Hepatic stellate cell (primary cell): ENCODE measurements at regions not wholly inside any gene's neighbourhood (a gene's known extent, or its start where the extent isn't known, plus 50 kb on each side); places are given as distances from the start of the nearest gene placed in this dataset.

ENCODE experiments used
- DNase-seq: peaks from one replicate; pipeline ENCODE4 v3.0.0; 2011; ENCODE audit warnings: low spot score

DNA sequence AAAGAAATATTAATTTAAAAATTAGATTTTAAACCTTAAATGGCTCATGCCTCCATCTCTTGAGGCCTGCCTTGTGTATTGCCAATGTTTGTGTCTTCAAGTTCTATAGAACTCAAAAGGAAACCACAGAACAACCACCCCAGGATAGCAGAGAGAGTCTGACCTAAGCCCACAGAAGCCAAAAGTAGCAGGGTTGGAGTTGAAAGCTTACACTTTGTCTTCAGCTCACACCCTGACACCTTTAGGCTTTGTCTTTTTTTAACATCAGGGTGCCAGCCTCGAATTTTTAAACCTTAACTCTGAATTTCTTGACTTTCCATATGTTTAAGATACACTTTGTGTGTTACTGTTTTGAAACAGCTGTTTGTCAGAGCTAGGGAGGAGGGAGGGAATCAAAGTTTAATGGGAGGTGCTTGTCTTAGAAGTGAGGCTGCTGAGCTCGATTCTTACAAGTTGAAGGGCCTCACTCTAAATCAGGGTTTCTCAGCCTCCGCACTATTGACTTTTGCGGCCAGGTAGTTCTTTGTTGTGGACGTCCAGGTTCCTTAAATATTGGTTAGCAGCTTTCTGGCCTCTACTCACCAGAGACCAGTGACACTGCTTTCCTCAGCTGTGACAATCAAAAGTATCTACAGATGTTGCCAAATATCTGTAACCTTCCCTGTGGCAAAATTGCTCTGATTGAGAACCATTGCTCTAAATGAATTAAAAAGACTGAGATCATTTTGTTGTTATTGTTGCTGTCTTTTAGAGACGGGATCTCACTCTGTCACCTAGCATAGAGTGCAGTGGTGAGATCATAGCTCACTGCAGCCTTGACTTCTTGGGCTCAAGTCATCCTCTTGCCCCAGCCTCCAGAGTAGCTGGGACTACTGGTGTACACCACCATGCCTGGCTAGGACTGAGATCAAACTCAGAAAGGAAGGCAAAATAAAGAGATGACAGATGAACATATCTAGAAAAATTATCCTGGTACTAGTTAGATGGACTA, 139.2 kb upstream of the EOMES start:
- no peak for DNase-seq

DNA sequence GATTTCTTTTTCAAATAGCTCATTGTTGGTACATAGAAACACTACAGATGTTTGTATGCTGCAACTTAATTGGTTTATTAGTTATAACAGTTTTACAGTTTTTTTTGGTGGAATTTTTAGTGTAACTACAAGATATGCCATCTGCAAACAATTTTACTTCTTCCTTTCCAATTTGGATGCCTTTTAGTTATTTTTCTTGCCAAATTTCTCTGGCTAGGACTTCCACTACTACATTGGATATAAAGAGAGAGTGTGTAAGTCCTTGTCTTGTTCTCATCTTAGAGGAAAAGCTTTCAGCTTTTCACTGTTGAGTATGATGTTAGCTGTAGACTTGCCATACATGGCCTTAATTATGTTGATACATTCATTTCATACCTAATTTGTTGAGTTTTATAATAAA, 143.6 kb upstream of the EOMES start:
- no peak for DNase-seq

DNA sequence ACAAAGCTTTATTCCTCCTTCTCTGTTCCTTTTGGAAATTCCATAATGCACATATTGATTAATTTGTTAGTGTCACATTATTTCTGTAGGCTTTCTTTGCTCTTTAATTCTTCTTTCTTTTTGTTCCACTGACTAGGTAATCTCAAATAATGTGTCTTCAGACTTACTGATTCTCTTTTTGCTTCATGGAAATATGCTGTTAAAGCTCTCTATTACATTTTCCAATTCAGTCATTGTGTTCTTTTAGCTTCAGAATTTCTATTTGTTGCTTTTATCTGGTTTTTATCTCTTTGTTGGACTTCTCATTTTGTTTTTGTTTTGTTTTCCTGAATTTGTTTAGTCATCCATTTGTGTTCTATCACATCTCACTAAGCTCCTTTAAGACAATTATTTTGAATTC, 147.0 kb upstream of the EOMES start:
- no peak for DNase-seq

DNA sequence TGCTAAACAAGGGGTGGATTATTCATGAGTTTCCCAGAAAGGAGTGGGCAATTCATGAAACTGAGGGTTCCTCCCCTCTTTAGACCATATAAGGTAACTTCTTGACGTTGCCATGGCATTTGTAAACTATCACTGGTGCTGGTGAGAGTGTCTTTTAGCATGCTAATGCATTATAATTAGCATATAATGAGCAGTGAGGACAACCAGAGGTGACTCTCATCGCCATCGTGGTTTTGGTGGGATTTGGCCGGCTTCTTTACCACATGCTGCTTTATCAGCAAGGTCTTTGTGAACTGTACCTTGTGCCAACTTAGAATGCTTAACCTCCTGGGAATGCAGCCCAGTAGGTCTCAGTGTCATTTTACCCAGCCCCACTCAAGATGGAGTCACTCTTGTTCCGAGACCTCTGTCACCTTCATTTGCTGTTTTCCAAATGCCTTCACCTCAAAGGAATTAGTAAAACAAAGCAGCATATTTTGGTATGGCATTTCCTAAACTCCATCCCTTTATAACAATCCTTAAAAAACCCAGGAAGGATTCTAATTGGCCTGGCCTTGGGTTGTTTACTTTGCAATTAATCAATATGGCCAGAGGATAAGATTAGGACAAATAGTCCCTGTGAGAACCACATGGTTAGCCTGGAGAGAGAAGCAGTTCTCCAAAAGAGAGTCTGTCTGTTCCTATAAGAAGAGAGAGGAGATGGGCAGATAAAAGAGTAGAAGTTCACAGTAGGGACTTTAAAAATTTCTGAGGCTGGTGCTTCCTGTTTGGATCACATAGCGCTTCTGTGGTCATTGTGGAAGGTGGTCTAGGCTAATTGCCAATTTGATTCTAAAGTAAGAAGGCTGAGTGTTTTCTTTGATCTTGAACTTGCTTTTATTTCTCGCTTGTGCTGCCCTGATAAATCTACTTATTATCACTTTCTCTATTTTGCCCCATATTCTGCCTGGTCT, 155.2 kb upstream of the EOMES start:
- DNase-seq = no peak

DNA sequence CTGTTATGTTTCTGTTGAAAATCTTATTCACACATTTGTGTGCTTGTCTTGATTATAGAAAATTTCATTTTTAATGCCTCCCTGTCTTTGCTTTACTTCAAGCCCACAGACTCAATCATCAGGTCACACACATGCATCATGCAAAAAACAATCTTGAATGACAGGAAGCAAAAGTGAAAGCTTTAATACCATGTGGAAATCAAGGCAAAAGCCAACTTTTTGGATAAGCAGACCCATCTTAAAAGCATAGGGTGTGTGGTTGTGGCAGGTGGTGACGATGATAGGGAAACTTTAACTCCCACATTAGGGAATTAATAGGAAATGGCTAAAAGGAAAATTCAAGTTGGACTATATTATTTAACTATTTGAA, 155.9 kb upstream of the EOMES start:
- DNase-seq = no peak

DNA sequence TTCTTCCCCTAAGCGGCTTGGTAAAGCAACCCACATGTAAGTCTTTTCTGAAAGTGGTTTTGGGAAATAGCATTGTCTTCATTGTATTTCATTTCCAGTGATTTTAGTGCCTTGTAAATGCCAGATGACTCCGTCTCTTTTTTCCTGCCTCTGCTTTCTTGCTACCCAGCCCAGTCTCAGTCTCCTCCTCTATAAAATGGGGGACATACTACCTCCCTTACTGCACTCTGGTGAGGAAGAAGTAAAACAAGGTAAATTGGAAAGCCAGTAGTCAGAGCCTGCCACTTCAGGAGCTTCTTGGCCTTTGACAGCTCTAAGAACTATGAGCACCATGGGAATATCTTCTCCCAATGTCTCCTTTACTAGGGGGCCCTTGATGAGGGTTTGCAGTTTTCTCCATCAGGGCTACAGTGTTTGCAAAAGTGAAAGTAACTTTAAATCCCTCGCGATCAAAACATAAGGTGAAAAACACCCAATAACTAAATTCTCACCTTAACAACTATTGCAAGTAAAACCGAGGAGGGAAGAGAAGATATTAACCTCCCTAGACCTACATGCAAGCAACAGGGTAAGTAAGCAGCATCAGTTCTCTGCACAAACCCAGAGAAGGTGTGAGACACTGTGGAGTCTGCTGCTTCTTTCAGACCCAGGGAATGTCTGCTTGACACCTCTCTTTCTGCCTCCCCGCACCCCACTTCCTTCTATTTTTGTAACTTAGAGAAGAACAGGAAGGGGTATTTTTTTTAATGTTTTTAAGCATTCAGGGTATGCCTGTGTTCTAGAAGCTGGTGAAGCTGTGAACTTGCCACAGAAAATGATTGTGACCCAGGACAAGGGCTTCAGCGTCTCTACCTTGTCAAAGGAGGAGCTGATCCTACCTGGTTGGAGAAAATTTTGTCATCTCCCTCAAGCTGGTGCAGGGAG, 159.1 kb upstream of the EOMES start:
- DNase-seq = no peak

DNA sequence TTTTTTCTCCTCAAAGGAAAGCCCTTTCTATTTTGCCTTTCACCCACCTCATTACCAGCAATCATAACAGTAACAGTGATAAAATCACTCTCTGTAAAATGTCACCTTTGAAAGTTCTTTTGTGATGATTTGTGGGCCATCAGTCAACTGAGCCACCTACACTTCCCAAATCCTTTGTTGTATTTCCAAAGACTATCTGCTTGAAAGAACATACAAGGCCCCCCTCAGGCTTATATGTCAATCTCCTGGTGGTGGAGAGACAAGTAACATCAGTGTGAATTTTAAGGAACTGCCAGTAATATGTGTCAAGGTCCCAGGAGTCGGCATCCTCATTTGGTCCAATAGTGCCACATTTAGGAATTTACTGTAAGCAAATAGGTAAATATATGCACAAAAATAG, 161.1 kb upstream of the EOMES start:
- DNase-seq = no peak

DNA sequence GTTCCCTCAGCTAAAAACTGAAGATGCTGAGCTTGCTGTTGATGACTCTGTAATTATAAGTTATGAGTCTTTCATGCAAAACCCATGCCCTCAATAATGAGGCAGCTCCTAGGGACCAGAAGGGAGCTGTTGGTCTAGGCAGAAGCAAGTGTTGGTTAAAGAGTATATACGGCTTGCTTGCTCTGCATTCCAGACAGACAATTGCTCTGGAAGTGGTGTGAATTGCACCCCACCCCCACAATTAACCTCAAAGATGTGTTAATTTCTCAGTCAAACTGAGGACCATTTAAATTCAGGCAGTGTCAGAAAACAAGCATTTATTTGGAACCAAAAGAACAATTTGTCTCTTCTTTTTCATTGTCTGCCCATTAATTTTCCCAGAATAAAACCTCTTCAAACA, 163.5 kb upstream of the EOMES start:
- no peak for DNase-seq

DNA sequence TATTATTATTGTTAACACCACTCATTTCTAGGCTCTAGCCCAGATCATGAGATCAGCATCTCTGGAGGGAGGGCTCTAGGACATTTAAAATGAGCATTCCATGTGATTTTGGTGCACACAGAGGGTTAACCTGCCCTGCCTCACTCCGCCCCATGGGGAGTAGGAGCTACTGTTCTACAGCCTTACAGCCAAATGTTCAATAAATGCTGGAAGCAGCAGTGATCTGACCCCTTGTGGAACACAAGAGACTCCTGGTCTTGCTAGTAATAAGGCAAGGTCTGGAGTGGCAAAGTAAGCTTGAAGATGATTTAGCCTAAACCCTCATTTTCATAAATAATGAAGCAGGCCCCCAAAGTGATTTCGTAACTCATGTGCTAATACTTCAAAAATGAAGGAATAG, 166.4 kb upstream of the EOMES start:
- DNase-seq = no peak

DNA sequence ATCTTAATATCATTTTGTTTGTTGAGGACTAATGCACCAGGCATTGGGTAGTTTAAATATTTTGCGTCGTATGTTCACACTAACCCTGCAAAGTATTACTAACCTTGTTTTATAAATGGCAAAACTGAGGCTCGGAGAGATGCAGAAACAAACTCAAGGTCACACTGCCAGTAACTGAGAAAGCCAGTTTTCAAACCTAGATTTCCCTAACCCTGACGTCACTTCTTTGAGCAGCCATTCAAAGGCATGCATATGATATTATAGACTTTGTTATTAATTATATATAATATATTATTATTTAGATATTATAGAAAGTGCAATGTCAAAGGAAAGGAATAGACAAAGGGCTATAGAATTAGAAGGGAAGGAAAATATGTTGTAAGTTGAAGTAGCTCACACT, 167.6 kb upstream of the EOMES start:
- no peak for DNase-seq

DNA sequence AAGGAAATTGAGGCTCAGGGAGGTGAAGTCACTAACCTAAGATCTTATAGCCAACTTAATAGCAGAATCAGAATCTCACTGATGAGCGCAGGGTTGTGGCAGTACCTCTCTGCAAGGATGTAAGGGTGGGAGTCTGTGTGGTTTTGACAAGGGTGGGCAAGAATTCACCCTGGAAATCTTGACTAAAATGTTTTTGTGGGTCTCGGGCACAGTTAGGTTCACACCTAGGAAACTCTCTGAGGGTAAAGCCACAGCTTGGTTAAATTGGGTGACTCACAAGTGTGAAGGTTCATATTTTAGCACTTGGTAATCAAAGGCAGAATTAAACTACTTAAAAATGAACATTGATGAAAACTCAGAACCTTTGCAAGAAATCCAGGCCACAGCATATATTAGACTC, 178.2 kb upstream of the EOMES start:
- DNase-seq = no peak

DNA sequence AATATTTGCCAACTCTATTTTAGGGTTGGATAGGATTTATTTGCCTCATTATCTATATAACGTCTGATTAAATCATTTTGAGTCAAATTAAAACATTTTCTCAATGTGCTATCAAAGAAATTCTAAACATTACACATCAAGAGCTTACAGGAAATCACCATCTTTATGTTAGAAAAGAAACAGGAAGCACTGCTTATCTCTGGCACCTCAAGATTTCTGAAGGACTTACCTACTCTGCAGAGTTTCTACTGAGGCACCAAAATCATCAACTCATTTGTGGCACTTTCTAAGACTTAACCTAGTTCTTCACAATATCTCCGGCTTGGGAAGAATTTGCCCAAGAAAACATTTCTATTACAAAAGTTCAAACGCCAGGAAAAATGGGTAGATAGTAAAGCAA, 181.3 kb upstream of the EOMES start:
- DNase-seq = no peak

DNA sequence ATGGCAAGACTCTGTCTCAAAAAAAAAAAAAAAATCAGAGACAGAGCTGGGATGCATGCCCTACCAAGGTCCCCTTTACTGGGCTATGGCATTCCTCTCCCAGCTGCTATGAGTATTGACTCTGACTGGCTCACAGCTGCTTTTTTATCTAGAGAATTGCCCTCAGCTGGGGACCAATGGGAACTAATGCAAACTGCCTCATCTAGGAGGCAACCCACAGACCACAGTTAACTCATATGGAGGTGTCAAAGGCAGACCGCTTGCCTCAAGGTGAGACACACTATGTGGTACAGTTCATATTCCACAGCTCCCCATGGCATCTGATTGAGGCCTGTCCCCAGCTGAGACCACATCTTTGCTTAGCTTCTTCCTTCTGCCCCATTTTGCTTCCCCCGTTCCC, 183.5 kb upstream of the EOMES start:
- DNase-seq = no peak

DNA sequence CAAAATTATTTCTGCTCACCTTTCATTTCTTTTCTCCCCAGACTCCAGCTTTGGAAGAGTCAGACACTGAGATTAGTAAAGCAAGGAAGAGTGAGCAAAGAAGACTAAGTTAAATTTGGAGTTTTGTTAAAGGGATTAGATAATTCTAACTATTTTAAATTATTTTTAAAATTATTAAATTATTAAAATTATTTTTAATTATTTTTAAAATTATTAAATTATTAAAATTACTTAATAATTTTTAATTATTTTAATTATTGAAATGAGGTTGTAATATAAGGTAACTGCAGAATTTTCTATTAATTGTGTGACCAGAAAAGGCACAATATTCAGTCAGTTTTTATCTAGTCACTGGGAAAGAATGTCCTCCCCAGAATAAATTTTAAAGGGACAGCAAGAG, 185.0 kb upstream of the EOMES start:
- DNase-seq = no peak

DNA sequence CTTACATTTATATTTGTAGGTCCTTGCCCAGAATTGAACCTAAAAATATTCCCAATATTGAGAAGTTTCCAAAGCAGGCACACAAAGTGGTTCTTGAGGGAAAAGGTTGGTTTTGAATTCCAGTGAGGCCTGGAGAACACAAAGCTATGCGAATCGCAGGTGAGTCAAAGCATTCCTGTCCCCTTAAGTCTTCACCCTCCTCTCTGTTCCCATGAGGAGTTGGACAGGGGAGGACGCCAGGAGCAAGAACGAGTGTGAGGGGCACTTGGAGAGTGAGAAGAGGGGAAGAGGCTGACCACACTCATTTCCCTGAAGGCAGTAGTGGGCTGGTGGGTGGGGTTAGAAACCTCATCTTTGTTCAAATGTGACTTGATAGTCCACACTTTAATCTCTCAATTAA, 185.8 kb upstream of the EOMES start:
- DNase-seq = no peak

DNA sequence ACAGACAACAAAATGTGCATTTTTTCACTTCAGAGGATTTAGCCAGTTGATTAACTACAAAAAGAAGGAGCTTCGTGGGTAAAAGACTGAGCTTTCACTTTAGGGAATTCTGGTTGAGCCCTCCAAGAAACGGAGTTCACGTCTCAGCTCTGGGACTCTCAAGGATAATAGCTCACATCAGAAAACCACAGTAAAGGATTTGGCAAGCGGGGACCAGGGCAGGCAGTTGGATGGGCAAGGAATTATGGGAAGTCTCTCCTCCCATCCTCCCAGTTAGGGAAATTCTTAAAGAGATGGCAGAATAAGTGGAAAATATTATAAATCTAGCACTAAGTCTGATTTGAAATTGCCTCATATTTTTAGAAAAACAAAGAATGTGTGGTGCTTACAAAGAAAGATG, 188.3 kb upstream of the EOMES start:
- no peak for DNase-seq

DNA sequence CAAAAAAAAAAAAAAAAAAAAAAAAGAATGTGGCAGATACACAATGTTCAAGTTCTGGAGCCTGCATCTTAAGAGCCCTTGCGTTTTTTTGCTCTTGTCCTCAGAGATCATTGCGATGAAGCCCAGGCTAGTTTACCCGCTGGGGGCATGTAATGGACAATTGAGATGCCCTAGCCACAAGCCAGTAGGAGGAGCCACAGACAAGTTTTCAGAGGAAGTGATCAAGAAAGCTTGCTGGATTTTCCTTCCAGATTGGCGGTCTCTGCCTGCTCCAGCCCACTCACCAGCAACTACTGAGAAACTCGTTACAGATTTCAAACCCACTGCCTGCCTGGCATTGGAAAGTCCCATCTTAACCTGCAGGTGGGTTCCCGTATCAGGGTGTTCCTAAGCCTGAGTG, 192.1 kb upstream of the EOMES start:
- DNase-seq = no peak

DNA sequence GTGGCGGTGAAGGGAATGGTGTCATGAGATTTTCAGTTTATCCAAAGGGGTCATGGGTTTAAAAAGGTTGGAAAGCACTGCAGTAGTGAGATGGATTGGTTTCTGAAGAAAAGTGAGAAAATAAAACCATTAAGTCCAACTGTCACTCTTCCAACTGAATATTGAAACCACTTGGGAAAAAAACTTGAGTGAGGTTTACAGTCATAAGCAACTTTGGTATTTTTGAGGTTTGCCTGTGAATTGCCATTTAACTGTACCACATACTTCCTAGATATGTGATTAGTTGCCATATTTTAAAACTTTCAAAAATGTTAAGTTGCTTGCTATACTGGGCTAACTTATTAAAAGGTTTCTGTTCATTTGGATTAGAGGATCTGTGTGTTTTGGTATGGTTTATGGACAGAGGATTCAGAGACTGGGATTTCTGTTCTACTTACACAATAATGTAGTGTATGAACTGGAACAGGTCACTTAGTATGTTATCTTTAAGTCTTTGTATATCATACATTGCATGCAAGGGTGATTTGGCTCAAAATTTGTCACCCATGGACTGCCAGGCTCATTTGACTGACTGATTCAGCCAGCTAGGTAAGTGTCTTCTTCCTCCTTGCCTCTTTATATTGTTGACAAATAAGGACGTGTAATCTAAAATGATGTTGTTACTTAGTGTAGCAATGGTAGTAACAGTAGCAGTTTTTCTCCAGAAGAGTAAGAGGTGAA, 201.4 kb upstream of the EOMES start:
- no peak for DNase-seq

DNA sequence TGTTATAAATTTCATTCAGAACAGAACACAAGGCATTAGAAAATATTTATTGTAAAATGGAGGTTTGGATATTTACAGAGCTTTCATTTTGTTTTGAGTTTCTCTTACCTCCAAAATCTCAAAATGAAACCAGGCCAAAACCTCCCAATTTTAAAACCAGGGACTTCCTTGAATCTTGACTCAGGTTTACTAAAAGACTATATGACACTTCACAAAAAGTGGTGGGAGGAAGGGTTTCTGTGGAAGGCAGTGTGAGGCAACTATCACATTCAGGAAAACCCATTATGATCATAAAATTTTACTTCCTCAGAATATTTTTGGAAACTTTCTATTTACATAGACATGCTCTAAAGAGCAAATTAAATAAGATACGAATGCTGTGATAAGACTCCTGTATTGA, 205.8 kb upstream of the EOMES start:
- DNase-seq = no peak

DNA sequence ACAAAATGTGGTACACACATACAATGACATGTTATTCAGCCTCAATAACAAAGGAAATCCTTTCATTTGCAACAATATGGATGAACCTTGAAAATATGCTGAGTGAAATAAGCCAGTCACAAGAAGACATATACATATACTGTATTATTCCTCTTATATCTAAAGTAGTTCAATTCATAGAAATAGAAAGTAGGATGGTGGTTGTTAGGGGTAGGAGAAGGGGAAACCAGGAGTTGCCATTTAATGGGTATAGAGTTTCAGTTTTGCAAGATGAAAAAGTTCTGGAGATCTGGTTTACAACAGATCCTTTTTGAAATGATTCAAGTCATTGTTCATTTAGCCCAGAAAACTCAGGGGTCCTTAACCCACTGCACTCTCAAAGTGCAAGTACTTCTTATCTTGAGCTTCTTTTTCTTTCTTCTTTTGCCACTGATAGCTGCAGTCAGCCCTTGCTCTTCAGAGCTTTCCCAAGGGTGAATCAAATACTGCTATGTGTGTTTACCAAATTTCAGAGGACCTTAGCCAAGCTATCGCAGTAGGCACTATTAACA, 208.0 kb upstream of the EOMES start:
- no peak for DNase-seq

DNA sequence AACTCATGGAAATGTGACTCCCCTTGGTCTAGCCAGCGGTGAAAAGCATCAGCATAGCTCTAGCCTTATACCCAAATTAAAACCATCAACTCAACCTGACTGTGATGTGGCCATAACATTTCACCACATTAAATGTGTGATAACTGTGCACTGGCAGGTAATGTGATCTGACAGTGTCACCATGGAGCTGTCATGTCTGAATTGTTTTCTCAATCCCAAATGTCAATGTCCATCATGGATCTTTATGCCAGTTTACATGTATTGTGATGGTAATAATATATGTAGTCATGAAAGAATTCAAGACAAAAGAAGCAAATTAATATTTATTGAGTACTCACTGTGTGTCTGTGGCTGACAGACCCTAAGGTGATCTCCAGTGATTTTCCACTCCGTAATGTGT, 213.4 kb upstream of the EOMES start:
- DNase-seq = no peak
